Ovary (tissue), 7 donors: ENCODE measurements at regions not wholly inside any gene's neighbourhood (a gene's known extent, or its start where the extent isn't known, plus 50 kb on each side); places are given as distances from the start of the nearest gene placed in this dataset.
"Not testable (repeated sequence)": the region's sequence is repeated elsewhere in the genome, so short reads cannot be mapped to it uniquely, and the experiment has no call there.

Source experiments
- DNase-seq, 5 donors: peaks; one replicate each; pipeline ENCODE4 v3.0.0-alpha.2; 2019 to 2020
- H3K27ac ChIP-seq, 2 donors: fragments of 200-600 bp; one replicate each; pipeline versions ENCODE4 v1.5.1 to v1.8.0; 2019 to 2022
- H3K27me3 ChIP-seq: fragments of 200-600 bp; one replicate; pipeline ENCODE4 v1.8.0; 2022
- H3K36me3 ChIP-seq: fragments of 200-600 bp; sonication (generic); one replicate; pipeline ENCODE4 v1.5.1; 2019
- H3K4me1 ChIP-seq: one replicate; pipeline ENCODE4 v1.8.1; 2013; ENCODE audit warnings: mild to moderate bottlenecking, moderate library complexity; ENCODE audit not compliant: insufficient read depth
- H3K4me3 ChIP-seq: fragments of 200-600 bp; sonication (generic); one replicate; pipeline ENCODE4 v1.5.1; 2017
- H3K9me3 ChIP-seq, 2 donors: fragments of 200-600 bp in 1 of 2; sonication (generic) in 1 of 2; one replicate each; pipeline versions ENCODE4 v1.5.1 to v1.8.1; 2013 to 2019; ENCODE audit warnings: mild to moderate bottlenecking in 1 of 2, moderate library complexity in 1 of 2
- EP300 ChIP-seq: sonication (generic); formaldehyde crosslinking; IDR thresholded peaks from one replicate; pipeline ENCODE4 v1.6.1; 2017; ENCODE audit warnings: antibody characterized with exemption
- POLR2A ChIP-seq: fragments of 450-650 bp; IDR thresholded peaks from one replicate; pipeline ENCODE4 v1.6.1; 2017; ENCODE audit warnings: antibody characterized with exemption, mild to moderate bottlenecking, moderate library complexity
- WGBS, 3 donors: extraction: QIAGEN DNeasy Blood & Tissue Kit in 1 of 3; methylation state at CpG; one replicate each; pipeline versions ENCODE4 v1.1.5 to v1.1.7; 2013 to 2017; 5-methylcytosine and 5-hydroxymethylcytosine counted together
- intact Hi-C, 4 donors: fragments of 100-400 bp; cut with DNase I; formaldehyde crosslinking; loops; one replicate each; pipeline versions ENCODE4 v1.11.0 to v1.15.1; 2022 to 2023
- TF ChIP-seq, protein P1 (sequence below), 3 donors: fragments of 450-650 bp in 2 of 3; fragments of 200-600 bp in 1 of 3; IDR thresholded peaks; one replicate each; pipeline versions ENCODE4 v1.5.1 to v1.8.0; 2016 to 2022; ENCODE audit warnings: antibody characterized with exemption in 3 of 3, mild to moderate bottlenecking in 1 of 3
- donor health status: DM: no; HTN: no; CAD: no; lungs with moderate emphysema.
- donor health status: DM: no; HTN: no; CAD: no.
- donor health status: Bipolar disorder and iron deficiency.
- donor health status: DM: no; HTN: no; CAD: no.
- donor health status: DM: yes; HTN: yes; CAD: no.

DNA sequence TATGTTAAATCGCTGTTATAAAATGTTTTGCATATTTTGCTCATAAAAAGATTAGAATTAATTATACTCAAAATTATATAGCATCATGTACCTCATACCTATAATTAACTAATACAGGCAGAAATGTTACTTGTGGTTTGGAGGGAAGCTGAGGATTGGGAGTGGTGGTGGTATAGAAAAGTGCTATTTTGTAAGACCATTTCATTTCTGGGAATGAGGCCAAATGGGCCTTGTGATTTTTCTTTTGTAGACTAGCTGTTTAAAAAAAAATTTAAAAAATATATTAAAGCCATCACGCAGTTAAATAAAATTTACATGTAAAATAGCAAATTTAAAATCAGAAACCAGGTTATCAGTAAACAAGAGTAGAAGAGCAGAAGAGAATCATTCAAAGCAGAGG is 560.8 kb upstream of the FAM98A start:
- Histone ChIP-seq H3K27me3 (no peaks in the 10 kb centered on the region), H3K36me3 (no peaks in the 10 kb centered on the region), H3K4me3 (no peak overlapping the region), H3K27ac (no peak overlapping the region), H3K9me3 (no peaks in the 10 kb centered on the region), H3K4me1 (no peaks in the 10 kb centered on the region)
- DNase-seq = no peak
- TF ChIP-seq, protein P1, sequence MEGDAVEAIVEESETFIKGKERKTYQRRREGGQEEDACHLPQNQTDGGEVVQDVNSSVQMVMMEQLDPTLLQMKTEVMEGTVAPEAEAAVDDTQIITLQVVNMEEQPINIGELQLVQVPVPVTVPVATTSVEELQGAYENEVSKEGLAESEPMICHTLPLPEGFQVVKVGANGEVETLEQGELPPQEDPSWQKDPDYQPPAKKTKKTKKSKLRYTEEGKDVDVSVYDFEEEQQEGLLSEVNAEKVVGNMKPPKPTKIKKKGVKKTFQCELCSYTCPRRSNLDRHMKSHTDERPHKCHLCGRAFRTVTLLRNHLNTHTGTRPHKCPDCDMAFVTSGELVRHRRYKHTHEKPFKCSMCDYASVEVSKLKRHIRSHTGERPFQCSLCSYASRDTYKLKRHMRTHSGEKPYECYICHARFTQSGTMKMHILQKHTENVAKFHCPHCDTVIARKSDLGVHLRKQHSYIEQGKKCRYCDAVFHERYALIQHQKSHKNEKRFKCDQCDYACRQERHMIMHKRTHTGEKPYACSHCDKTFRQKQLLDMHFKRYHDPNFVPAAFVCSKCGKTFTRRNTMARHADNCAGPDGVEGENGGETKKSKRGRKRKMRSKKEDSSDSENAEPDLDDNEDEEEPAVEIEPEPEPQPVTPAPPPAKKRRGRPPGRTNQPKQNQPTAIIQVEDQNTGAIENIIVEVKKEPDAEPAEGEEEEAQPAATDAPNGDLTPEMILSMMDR (IDR thresholded peaks at IDR 0.05) = no peak
- TF ChIP-seq EP300 (no peak), POLR2A (no peak)
- intact Hi-C loops = no loop called here
- 88 to 89% (median 89%) methylated on average over 2 of the region's 2 CpGs for WGBS, 3 donors

GRCh38 chr2:34153484-34153883 is 554.4 kb upstream of the FAM98A start:
- intact Hi-C loops = no loop called here
- WGBS, 3 donors = 8 to 31% (median 17%) methylated on average over 1 of the region's 1 CpG

GRCh38 chr2:34147780-34148179 is 548.7 kb upstream of the FAM98A start:
- Histone ChIP-seq H3K4me3 (no peak overlapping the region), H3K36me3 (no peaks in the 10 kb centered on the region), H3K27me3 (peaks cover 2% of the 10 kb centered on the region), H3K9me3 (peaks cover 0 to 1% of the 10 kb centered on the region in 2 donors), H3K27ac (no peak overlapping the region), H3K4me1 (no peaks in the 10 kb centered on the region)
- no peak for TF ChIP-seq POLR2A
- TF ChIP-seq, protein P1 (IDR thresholded peaks at IDR 0.05) = no peak
- TF ChIP-seq EP300 = no peak
- DNase-seq = no peak
- whole genome bisulfite sequencing, 3 donors = 91 to 100% (median 92%) methylated on average over 7 to 8 of the region's 8 CpGs
- intact Hi-C loops = no loop called here

More at GRCh38 chr2:34153484-34153883, 554.4 kb upstream of the FAM98A start:
- no peak overlapping the region for H3K4me3 ChIP-seq
- no peak for DNase-seq
- H3K27me3 ChIP-seq = no peaks in the 10 kb centered on the region
- TF ChIP-seq POLR2A (no peak), EP300 (no peak)
- TF ChIP-seq, protein P1 (IDR thresholded peaks at IDR 0.05) = no peak
- H3K9me3 ChIP-seq = no peaks in the 10 kb centered on the region
- H3K27ac ChIP-seq = no peak overlapping the region
- H3K36me3 ChIP-seq = no peaks in the 10 kb centered on the region
- no peaks in the 10 kb centered on the region for H3K4me1 ChIP-seq

GRCh38 chr2:34143149-34143548 is 544.0 kb upstream of the FAM98A start:
- Histone ChIP-seq H3K27me3 (peaks cover 2% of the 10 kb centered on the region), H3K4me1 (peaks cover under 1% of the 10 kb centered on the region), H3K4me3 (no peak overlapping the region), H3K36me3 (no peaks in the 10 kb centered on the region), H3K9me3 (peaks cover 0 to 6% of the 10 kb centered on the region in 2 donors), H3K27ac (no peak overlapping the region)
- WGBS, 3 donors = 67 to 69% (median 68%) methylated on average over 1 of the region's 1 CpG
- no peak for DNase-seq
- intact Hi-C loops = no loop called here
- no peak for TF ChIP-seq EP300
- TF ChIP-seq, protein P1 (IDR thresholded peaks at IDR 0.05) = no peak
- TF ChIP-seq POLR2A = no peak

DNA sequence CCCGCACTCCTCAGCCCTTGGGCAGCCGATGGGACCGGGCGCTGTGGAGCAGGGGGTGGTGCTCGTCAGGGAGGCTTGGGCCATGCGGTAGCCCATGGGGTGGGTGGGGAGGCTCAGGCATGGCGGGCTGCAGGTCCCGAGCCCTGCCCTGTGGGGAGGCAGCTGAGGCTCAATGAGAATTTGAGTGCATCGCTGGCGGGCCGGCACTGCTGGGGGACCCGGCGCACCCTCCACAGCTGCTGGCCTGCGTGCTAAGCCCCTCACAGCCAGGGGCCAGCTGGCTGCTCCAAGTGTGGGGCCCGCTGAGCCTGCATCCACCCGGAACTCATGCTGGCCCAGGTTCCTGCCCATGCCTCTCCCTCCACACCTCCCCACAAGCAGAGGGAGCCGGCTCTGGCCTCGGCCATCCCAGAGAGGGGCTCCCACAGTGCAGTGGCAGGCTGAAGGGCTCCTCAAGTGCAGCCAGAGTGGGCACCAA is 543.5 kb upstream of the FAM98A start:
- H3K9me3 ChIP-seq, H3K27ac ChIP-seq, H3K27me3 ChIP-seq, H3K4me1 ChIP-seq, H3K4me3 ChIP-seq, intact Hi-C loops, DNase-seq, H3K36me3 ChIP-seq: not testable (repeated sequence)
- WGBS, 3 donors = 90 to 97% (median 94%) methylated on average over 13 to 18 of the region's 18 CpGs

GRCh38 chr2:34133065-34133464 is 534.0 kb upstream of the FAM98A start:
- H3K27me3 ChIP-seq, DNase-seq, H3K4me3 ChIP-seq, H3K27ac ChIP-seq, H3K9me3 ChIP-seq, H3K36me3 ChIP-seq, intact Hi-C loops, H3K4me1 ChIP-seq: not testable (repeated sequence)
- 96 to 97% (median 97%) methylated on average over 18 to 24 of the region's 24 CpGs for WGBS, 3 donors
